SIG-M5 (cell line): ENCODE measurements at regions not wholly inside any gene's neighbourhood (a gene's known extent, or its start where the extent isn't known, plus 50 kb on each side); places are given as distances from the start of the nearest gene placed in this dataset.
"Not testable (repeated sequence)": the region's sequence is repeated elsewhere in the genome, so short reads cannot be mapped to it uniquely, and the experiment has no call there.

Source experiments
- DNase-seq: peaks from one replicate; lab custom pipeline; 2025; lab: John Stamatoyannopoulos, UW

- no peak for DNase-seq
Measured at GRCh38 chr6:170193326-170193821, 97.5 kb downstream of the DLL1 start.

- no peak for DNase-seq
Measured at GRCh38 chr6:170192905-170193304, 98.0 kb downstream of the DLL1 start.

- not testable (repeated sequence) for DNase-seq
Measured at GRCh38 chr6:170192101-170192500, 98.8 kb downstream of the DLL1 start.

GRCh38 chr6:170190046-170190445 lies 100.8 kb downstream of the DLL1 start:
- DNase-seq = no peak

- no peak for DNase-seq
Measured at GRCh38 chr6:170189236-170189635, 101.6 kb downstream of the DLL1 start.

- DNase-seq = no peak
Measured at GRCh38 chr6:170188571-170189001, 102.3 kb downstream of the DLL1 start.

GRCh38 chr6:170187669-170188566 lies 103.0 kb downstream of the DLL1 start:
- DNase-seq = no peak

- DNase-seq = no peak
Measured at GRCh38 chr6:170186941-170187668, 103.8 kb downstream of the DLL1 start.

- no peak for DNase-seq
Measured at GRCh38 chr6:170186006-170186935, 104.6 kb downstream of the DLL1 start.

GRCh38 chr6:170185175-170185978 lies 105.5 kb downstream of the DLL1 start:
- no peak for DNase-seq

GRCh38 chr6:170184316-170184715 lies 106.6 kb downstream of the DLL1 start:
- DNase-seq = no peak

GRCh38 chr6:170183521-170183920 lies 107.4 kb downstream of the DLL1 start:
- DNase-seq = no peak

GRCh38 chr6:170182781-170183120 lies 108.1 kb downstream of the DLL1 start:
- no peak for DNase-seq

- no peak for DNase-seq
Measured at GRCh38 chr6:170182093-170182780, 108.6 kb downstream of the DLL1 start.

GRCh38 chr6:170181338-170181690 lies 109.6 kb downstream of the DLL1 start:
- no peak for DNase-seq

GRCh38 chr6:170180671-170181337 lies 110.1 kb downstream of the DLL1 start:
- DNase-seq = no peak

- no peak for DNase-seq
Measured at GRCh38 chr6:170179616-170180324, 111.1 kb downstream of the DLL1 start.

GRCh38 chr6:170178561-170179477 lies 112.1 kb downstream of the DLL1 start:
- no peak for DNase-seq
